ENCODE measurements at regions not wholly inside any gene's neighbourhood (a gene's known extent, or its start where the extent isn't known, plus 50 kb on each side); places are given as distances from the start of the nearest gene placed in this dataset.

DNA sequence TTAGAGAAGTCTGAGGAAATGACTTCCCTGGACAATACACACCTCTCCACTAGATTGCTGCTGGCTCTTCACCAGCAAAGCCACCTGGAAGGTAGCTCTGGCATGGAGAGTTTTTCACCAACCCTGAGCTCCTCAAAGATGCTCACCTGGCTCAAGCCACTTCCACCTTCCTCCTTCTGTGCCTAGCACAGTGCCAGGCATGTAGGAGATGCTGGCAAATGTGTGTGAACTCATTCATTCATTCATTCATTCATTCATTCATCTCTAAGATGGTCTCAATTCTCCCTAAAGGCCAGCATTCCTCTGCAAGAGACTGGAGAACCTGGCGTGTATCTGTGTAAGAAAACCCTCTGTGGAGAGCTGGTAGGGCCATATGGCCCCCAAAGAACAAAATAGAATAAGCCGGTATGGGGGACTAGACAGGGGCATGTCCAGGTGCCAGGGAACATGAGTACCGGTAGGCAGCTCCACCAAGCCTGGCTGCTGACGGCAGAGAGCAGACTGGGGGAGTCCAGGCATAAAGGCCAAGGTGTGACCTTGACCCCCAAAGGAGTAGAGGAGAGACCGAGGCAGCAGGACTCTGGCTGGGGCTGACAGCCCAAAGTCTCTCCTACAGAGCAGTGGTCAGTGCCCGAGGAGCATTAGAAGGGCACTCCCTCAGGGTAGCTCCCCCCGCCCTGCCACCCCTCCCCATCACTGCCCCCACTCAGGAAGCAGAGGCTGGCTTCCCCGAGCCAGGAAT is 132.2 kb upstream of the TNRC6C start:
- Histone ChIP-seq H3K27me3 (ENCODE audit: control insufficient read depth, insufficient read depth, low read length) (no peaks in the 10 kb centered on the region), H3K4me3 (ENCODE audit: low read length) (no peak overlapping the region), H3K36me3 (ENCODE audit: control insufficient read depth, insufficient read depth, low read length) (no peaks in the 10 kb centered on the region), H3K9me3 (ENCODE audit: control insufficient read depth, insufficient read depth, low read length) (no peaks in the 10 kb centered on the region), H3K4me1 (ENCODE audit: control insufficient read depth, insufficient read depth, low read length) (peaks cover 10% of the 10 kb centered on the region), H3K27ac (ENCODE audit: low read length) (no peak overlapping the region)
- DNase-seq (ENCODE audit: low read depth, low spot score), result no peak
- WGBS (ENCODE audit: insufficient coverage, insufficient read length), result no CpG with 5 or more reads among the region's 8 CpGs

DNA sequence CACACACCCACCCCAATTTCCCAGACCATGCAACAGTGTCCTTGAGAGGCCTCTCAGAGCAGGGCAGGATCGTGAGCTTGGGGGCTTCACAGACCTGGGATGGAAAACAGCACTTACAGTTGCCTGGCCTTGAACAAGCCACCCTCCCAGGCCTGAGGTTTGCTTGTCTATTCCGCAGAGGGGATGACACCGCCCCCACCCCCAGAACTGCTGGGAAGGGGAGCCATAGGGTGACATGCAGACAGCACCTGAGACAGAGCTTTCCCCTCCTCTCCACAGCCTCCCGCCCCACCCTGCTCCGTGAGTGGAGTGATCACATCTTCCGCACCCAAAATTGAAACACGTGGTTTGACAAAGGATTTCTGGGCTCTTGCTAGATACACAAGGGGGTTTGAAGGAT is 131.5 kb upstream of the TNRC6C start:
- no CpG with 5 or more reads among the region's 7 CpGs for WGBS (ENCODE audit: insufficient coverage, insufficient read length)

GRCh38 chr17:77827511-77827910 is 131.0 kb upstream of the TNRC6C start:
- no peaks in the 10 kb centered on the region for H3K27me3 ChIP-seq (ENCODE audit: control insufficient read depth, insufficient read depth, low read length)
- no peak overlapping the region for H3K4me3 ChIP-seq (ENCODE audit: low read length)
- H3K36me3 ChIP-seq (ENCODE audit: control insufficient read depth, insufficient read depth, low read length), result no peaks in the 10 kb centered on the region
- WGBS (ENCODE audit: insufficient coverage, insufficient read length), result no CpG with 5 or more reads among the region's 5 CpGs
- peaks cover 10% of the 10 kb centered on the region for H3K4me1 ChIP-seq (ENCODE audit: control insufficient read depth, insufficient read depth, low read length)
- H3K27ac ChIP-seq (ENCODE audit: low read length), result no peak overlapping the region
- no peak for DNase-seq (ENCODE audit: low read depth, low spot score)
- no peaks in the 10 kb centered on the region for H3K9me3 ChIP-seq (ENCODE audit: control insufficient read depth, insufficient read depth, low read length)

More for the DNA sequence above, 131.5 kb upstream of the TNRC6C start:
- DNase-seq (ENCODE audit: low read depth, low spot score), result no peak
- no peaks in the 10 kb centered on the region for H3K9me3 ChIP-seq (ENCODE audit: control insufficient read depth, insufficient read depth, low read length)
- H3K4me1 ChIP-seq (ENCODE audit: control insufficient read depth, insufficient read depth, low read length), result peaks cover 10% of the 10 kb centered on the region
- H3K27me3 ChIP-seq (ENCODE audit: control insufficient read depth, insufficient read depth, low read length), result no peaks in the 10 kb centered on the region
- H3K27ac ChIP-seq (ENCODE audit: low read length), result no peak overlapping the region
- H3K36me3 ChIP-seq (ENCODE audit: control insufficient read depth, insufficient read depth, low read length), result no peaks in the 10 kb centered on the region
- no peak overlapping the region for H3K4me3 ChIP-seq (ENCODE audit: low read length)

GRCh38 chr17:77828749-77829539 is 129.6 kb upstream of the TNRC6C start:
- no peak overlapping the region for H3K4me3 ChIP-seq (ENCODE audit: low read length)
- H3K9me3 ChIP-seq (ENCODE audit: control insufficient read depth, insufficient read depth, low read length), result no peaks in the 10 kb centered on the region
- H3K36me3 ChIP-seq (ENCODE audit: control insufficient read depth, insufficient read depth, low read length), result no peaks in the 10 kb centered on the region
- no peaks in the 10 kb centered on the region for H3K27me3 ChIP-seq (ENCODE audit: control insufficient read depth, insufficient read depth, low read length)
- H3K27ac ChIP-seq (ENCODE audit: low read length), result no peak overlapping the region
- no peak for DNase-seq (ENCODE audit: low read depth, low spot score)
- WGBS (ENCODE audit: insufficient coverage, insufficient read length), result no CpG with 5 or more reads among the region's 21 CpGs
- H3K4me1 ChIP-seq (ENCODE audit: control insufficient read depth, insufficient read depth, low read length), result peaks cover 10% of the 10 kb centered on the region

GRCh38 chr17:77829843-77830799 is 128.4 kb upstream of the TNRC6C start:
- no peaks in the 10 kb centered on the region for H3K9me3 ChIP-seq (ENCODE audit: control insufficient read depth, insufficient read depth, low read length)
- peaks cover 15% of the 10 kb centered on the region for H3K4me1 ChIP-seq (ENCODE audit: control insufficient read depth, insufficient read depth, low read length)
- no peaks in the 10 kb centered on the region for H3K36me3 ChIP-seq (ENCODE audit: control insufficient read depth, insufficient read depth, low read length)
- DNase-seq (ENCODE audit: low read depth, low spot score), result no peak
- no peak overlapping the region for H3K4me3 ChIP-seq (ENCODE audit: low read length)
- no peak overlapping the region for H3K27ac ChIP-seq (ENCODE audit: low read length)
- no CpG with 5 or more reads among the region's 16 CpGs for WGBS (ENCODE audit: insufficient coverage, insufficient read length)
- H3K27me3 ChIP-seq (ENCODE audit: control insufficient read depth, insufficient read depth, low read length), result no peaks in the 10 kb centered on the region

GRCh38 chr17:77830816-77831473 is 127.6 kb upstream of the TNRC6C start:
- H3K4me3 ChIP-seq (ENCODE audit: low read length), result no peak overlapping the region
- no peaks in the 10 kb centered on the region for H3K9me3 ChIP-seq (ENCODE audit: control insufficient read depth, insufficient read depth, low read length)
- peaks cover 15% of the 10 kb centered on the region for H3K4me1 ChIP-seq (ENCODE audit: control insufficient read depth, insufficient read depth, low read length)
- no peaks in the 10 kb centered on the region for H3K27me3 ChIP-seq (ENCODE audit: control insufficient read depth, insufficient read depth, low read length)
- no peak overlapping the region for H3K27ac ChIP-seq (ENCODE audit: low read length)
- no peaks in the 10 kb centered on the region for H3K36me3 ChIP-seq (ENCODE audit: control insufficient read depth, insufficient read depth, low read length)
- no CpG with 5 or more reads among the region's 17 CpGs for WGBS (ENCODE audit: insufficient coverage, insufficient read length)
- DNase-seq (ENCODE audit: low read depth, low spot score), result no peak

GRCh38 chr17:77831474-77832179 is 126.9 kb upstream of the TNRC6C start:
- Histone ChIP-seq H3K4me3 (ENCODE audit: low read length) (no peak overlapping the region), H3K27ac (ENCODE audit: low read length) (no peak overlapping the region), H3K9me3 (ENCODE audit: control insufficient read depth, insufficient read depth, low read length) (no peaks in the 10 kb centered on the region), H3K27me3 (ENCODE audit: control insufficient read depth, insufficient read depth, low read length) (no peaks in the 10 kb centered on the region), H3K36me3 (ENCODE audit: control insufficient read depth, insufficient read depth, low read length) (no peaks in the 10 kb centered on the region), H3K4me1 (ENCODE audit: control insufficient read depth, insufficient read depth, low read length) (peaks cover 12% of the 10 kb centered on the region)
- WGBS (ENCODE audit: insufficient coverage, insufficient read length), result no CpG with 5 or more reads among the region's 17 CpGs
- no peak for DNase-seq (ENCODE audit: low read depth, low spot score)

DNA sequence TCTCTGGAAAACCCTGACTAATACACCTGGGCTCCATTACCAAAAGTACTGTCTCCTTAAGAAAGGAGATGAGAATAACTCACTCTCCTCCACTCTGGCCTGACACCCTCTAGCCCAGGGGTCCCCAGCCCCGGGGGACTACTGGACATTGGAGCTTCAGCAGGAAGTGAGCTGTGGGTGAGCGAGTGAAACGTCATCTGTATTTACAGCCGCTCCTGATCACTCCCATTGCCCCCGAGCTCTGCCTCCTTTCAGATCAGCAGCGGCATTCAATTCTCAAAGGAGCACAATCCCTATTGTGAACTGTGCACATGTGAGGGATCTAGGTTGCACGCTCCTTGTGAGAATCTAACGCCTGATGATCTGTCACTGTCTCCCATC is 126.3 kb upstream of the TNRC6C start:
- Histone ChIP-seq H3K9me3 (ENCODE audit: control insufficient read depth, insufficient read depth, low read length) (no peaks in the 10 kb centered on the region), H3K4me3 (ENCODE audit: low read length) (no peak overlapping the region), H3K4me1 (ENCODE audit: control insufficient read depth, insufficient read depth, low read length) (peaks cover 10% of the 10 kb centered on the region), H3K27me3 (ENCODE audit: control insufficient read depth, insufficient read depth, low read length) (no peaks in the 10 kb centered on the region), H3K36me3 (ENCODE audit: control insufficient read depth, insufficient read depth, low read length) (no peaks in the 10 kb centered on the region), H3K27ac (ENCODE audit: low read length) (no peak overlapping the region)
- WGBS (ENCODE audit: insufficient coverage, insufficient read length), result no CpG with 5 or more reads among the region's 8 CpGs
- DNase-seq (ENCODE audit: low read depth, low spot score), result no peak

DNA sequence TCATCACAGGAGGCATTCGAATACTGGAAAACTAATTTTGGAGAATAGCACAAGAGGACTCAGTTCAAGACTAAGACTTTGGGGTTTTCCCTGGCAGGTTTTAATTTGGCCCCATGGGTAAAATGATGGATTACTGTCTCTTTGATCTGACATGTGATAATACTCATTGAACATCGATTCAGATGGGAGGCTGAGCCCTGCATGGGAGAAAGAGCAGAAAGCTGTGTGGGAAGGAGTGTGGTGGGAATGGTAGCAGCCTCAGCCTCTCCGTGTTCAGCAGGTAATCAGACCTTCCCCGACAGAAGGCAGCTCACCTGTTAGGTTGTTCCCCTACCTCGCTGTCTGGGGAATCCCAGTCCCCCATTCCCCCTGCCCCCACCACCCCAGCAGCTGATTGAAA is 124.7 kb upstream of the TNRC6C start:
- DNase-seq (ENCODE audit: low read depth, low spot score), result no peak
- no peaks in the 10 kb centered on the region for H3K9me3 ChIP-seq (ENCODE audit: control insufficient read depth, insufficient read depth, low read length)
- no peak overlapping the region for H3K4me3 ChIP-seq (ENCODE audit: low read length)
- no peaks in the 10 kb centered on the region for H3K27me3 ChIP-seq (ENCODE audit: control insufficient read depth, insufficient read depth, low read length)
- no peak overlapping the region for H3K27ac ChIP-seq (ENCODE audit: low read length)
- peaks cover 7% of the 10 kb centered on the region for H3K4me1 ChIP-seq (ENCODE audit: control insufficient read depth, insufficient read depth, low read length)
- no peaks in the 10 kb centered on the region for H3K36me3 ChIP-seq (ENCODE audit: control insufficient read depth, insufficient read depth, low read length)
- WGBS (ENCODE audit: insufficient coverage, insufficient read length), result no CpG with 5 or more reads among the region's 5 CpGs

Measured in iPS DF 6.9 (cell line).